CD8-positive, alpha-beta memory T cell (primary cell): ENCODE measurements at regions not wholly inside any gene's neighbourhood (a gene's known extent, or its start where the extent isn't known, plus 50 kb on each side); places are given as distances from the start of the nearest gene placed in this dataset.

ENCODE experiments used
- CTCF ChIA-PET: fragments of 350-600 bp; sonication (Branson Sonifier 250); formaldehyde crosslinking; loops from one replicate; lab custom pipeline; 2021; ENCODE audit warnings: antibody characterized with exemption; lab: Charles Lee
- POLR2A ChIA-PET: fragments of 350-600 bp; sonication (Branson Sonifier 250); formaldehyde crosslinking; loops from one replicate; lab custom pipeline; 2021; ENCODE audit warnings: antibody characterized with exemption; lab: Charles Lee
- DNase-seq, 5 donors: peaks; one replicate each; pipeline versions ENCODE4 v3.0.0 to v3.0.0-alpha.2; 2020 to 2022; ENCODE audit warnings: mixed read lengths in 1 of 5
- H3K27ac ChIP-seq: one replicate; pipeline ENCODE4 v1.7.0; 2013; ENCODE audit warnings: low read depth, mild to moderate bottlenecking, low read length, moderate library complexity
- H3K27me3 ChIP-seq: 2 replicates; pipeline ENCODE4 v1.7.0; 2013; ENCODE audit warnings: low read length, mild to moderate bottlenecking; ENCODE audit not compliant: insufficient read depth, poor library complexity, severe bottlenecking
- H3K36me3 ChIP-seq: 2 replicates; pipeline ENCODE4 v1.7.0; 2013; ENCODE audit warnings: mild to moderate bottlenecking, low read length, moderate library complexity; ENCODE audit not compliant: insufficient read depth
- H3K4me1 ChIP-seq: 2 replicates; pipeline ENCODE4 v1.7.0; 2013; ENCODE audit warnings: mild to moderate bottlenecking, low read length, moderate library complexity; ENCODE audit not compliant: insufficient read depth
- H3K4me3 ChIP-seq: 2 replicates; pipeline ENCODE4 v1.7.0; 2013; ENCODE audit warnings: mild to moderate bottlenecking, low read length
- H3K9me3 ChIP-seq: 2 replicates; pipeline ENCODE4 v1.7.0; 2013; ENCODE audit warnings: mild to moderate bottlenecking, low read length
- H3K27ac Mint-ChIP-seq, 8 donors: one replicate each; pipeline ENCODE4 v1.8.0; 2020 to 2021; ENCODE audit warnings: mixed read lengths in 8 of 8, mild to moderate bottlenecking in 6 of 8, inconsistent platforms in 3 of 8, moderate library complexity in 3 of 8
- H3K27me3 Mint-ChIP-seq, 2 donors: one replicate each; pipeline ENCODE4 v1.8.0; 2020 to 2021; ENCODE audit warnings: mixed read lengths in 2 of 2, mild to moderate bottlenecking in 1 of 2, moderate library complexity in 1 of 2
- H3K36me3 Mint-ChIP-seq, 3 donors: one replicate each; pipeline ENCODE4 v1.8.0; 2020 to 2021; ENCODE audit warnings: mixed read lengths in 3 of 3, inconsistent platforms in 1 of 3, mild to moderate bottlenecking in 1 of 3
- H3K4me1 Mint-ChIP-seq, 3 donors: one replicate each; pipeline ENCODE4 v1.8.0; 2020 to 2021; ENCODE audit warnings: mixed read lengths in 3 of 3, inconsistent platforms in 1 of 3, mild to moderate bottlenecking in 1 of 3
- H3K4me3 Mint-ChIP-seq, 7 donors: one replicate each; pipeline ENCODE4 v1.8.0; 2020 to 2021; ENCODE audit warnings: mixed read lengths in 7 of 7, mild to moderate bottlenecking in 6 of 7, moderate library complexity in 4 of 7, inconsistent platforms in 2 of 7
- H3K9me3 Mint-ChIP-seq, 5 donors: one replicate each; pipeline ENCODE4 v1.8.0; 2020 to 2022; ENCODE audit warnings: mixed read lengths in 5 of 5, mild to moderate bottlenecking in 3 of 5, moderate library complexity in 2 of 5, inconsistent platforms in 1 of 5

GRCh38 chr6:14031516-14031915 is 86.1 kb upstream of the CD83 start:
- H3K27me3 Mint-ChIP-seq: peaks cover 10 to 67% of the 10 kb centered on the region in 2 donors
- Histone ChIP-seq H3K36me3 (no peaks in the 10 kb centered on the region), H3K4me3 (no peak overlapping the region), H3K4me1 (no peaks in the 10 kb centered on the region), H3K27me3 (no peaks in the 10 kb centered on the region), H3K9me3 (no peaks in the 10 kb centered on the region), H3K27ac (no peak overlapping the region)
- no peaks in the 10 kb centered on the region for H3K36me3 Mint-ChIP-seq
- H3K27ac Mint-ChIP-seq: no peak overlapping the region
- H3K9me3 Mint-ChIP-seq: peaks cover 0 to 2% (median 0%) of the 10 kb centered on the region in 5 donors
- DNase-seq: no peak
- no peak overlapping the region for H3K4me3 Mint-ChIP-seq
- POLR2A ChIA-PET: no interaction called here
- no peaks in the 10 kb centered on the region for H3K4me1 Mint-ChIP-seq
- CTCF ChIA-PET: interaction anchor here (1.0 kb wide), 1 partner anchor 10 kb away, joined by 4 read pairs; no protein-coding TSS in a partner anchor

GRCh38 chr6:14035071-14035847 is 82.3 kb upstream of the CD83 start:
- Histone ChIP-seq H3K4me3 (no peak overlapping the region), H3K4me1 (no peaks in the 10 kb centered on the region), H3K36me3 (no peaks in the 10 kb centered on the region), H3K27me3 (no peaks in the 10 kb centered on the region), H3K27ac (no peak overlapping the region), H3K9me3 (no peaks in the 10 kb centered on the region)
- Mint-ChIP-seq H3K36me3 (no peaks in the 10 kb centered on the region), H3K9me3 (peaks cover 0 to 2% (median 0%) of the 10 kb centered on the region in 5 donors), H3K4me1 (no peaks in the 10 kb centered on the region), H3K27ac (no peak overlapping the region), H3K4me3 (no peak overlapping the region), H3K27me3 (peaks cover 6 to 46% of the 10 kb centered on the region in 2 donors)
- ChIA-PET POLR2A (no interaction called here), CTCF (interaction anchor here (0.9 to 1.8 kb wide), 3 partner anchors 9 to 32 kb away, joined by 3 to 5 read pairs (median 5); no protein-coding TSS in a partner anchor)
- DNase-seq: no peak

DNA sequence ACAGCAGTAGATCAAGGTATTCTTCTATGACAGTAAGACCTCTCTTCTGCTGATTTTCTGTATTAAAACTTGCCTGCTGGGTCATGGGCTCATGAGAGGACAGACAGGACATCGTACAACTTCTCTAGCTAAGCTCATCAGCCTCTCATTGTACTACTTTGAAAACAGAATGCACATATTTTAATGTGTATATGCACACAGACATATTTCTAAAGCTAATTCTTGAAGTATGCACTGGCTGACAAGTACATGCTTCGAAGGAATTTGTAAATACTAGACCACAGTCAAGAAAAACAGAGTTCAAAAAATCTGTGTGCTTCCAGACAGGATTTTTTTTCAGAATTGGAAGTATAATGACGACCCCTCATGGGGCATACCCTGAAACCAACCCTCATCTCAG is 81.7 kb upstream of the CD83 start:
- POLR2A ChIA-PET: no interaction called here
- DNase-seq: no peak
- H3K27ac ChIP-seq: no peak overlapping the region
- Mint-ChIP-seq H3K4me3 (no peak overlapping the region), H3K4me1 (no peaks in the 10 kb centered on the region), H3K27me3 (peaks cover 6 to 44% of the 10 kb centered on the region in 2 donors), H3K36me3 (no peaks in the 10 kb centered on the region), H3K27ac (no peak overlapping the region), H3K9me3 (peaks cover 0 to 2% (median 0%) of the 10 kb centered on the region in 5 donors)
- no peaks in the 10 kb centered on the region for H3K9me3 ChIP-seq
- H3K27me3 ChIP-seq: no peaks in the 10 kb centered on the region
- CTCF ChIA-PET: interaction anchor here (0.9 to 1.8 kb wide), 2 partner anchors 10 to 31 kb away, joined by 5 read pairs; no protein-coding TSS in a partner anchor
- H3K36me3 ChIP-seq: no peaks in the 10 kb centered on the region
- no peak overlapping the region for H3K4me3 ChIP-seq
- no peaks in the 10 kb centered on the region for H3K4me1 ChIP-seq

GRCh38 chr6:14036911-14037310 is 80.7 kb upstream of the CD83 start:
- Mint-ChIP-seq H3K27ac (no peak overlapping the region), H3K36me3 (no peaks in the 10 kb centered on the region), H3K27me3 (peaks cover 10 to 51% of the 10 kb centered on the region in 2 donors), H3K4me1 (no peaks in the 10 kb centered on the region), H3K4me3 (no peak overlapping the region), H3K9me3 (peaks cover 0 to 2% (median 0%) of the 10 kb centered on the region in 5 donors)
- Histone ChIP-seq H3K4me1 (no peaks in the 10 kb centered on the region), H3K36me3 (no peaks in the 10 kb centered on the region), H3K4me3 (no peak overlapping the region), H3K27me3 (no peaks in the 10 kb centered on the region), H3K9me3 (no peaks in the 10 kb centered on the region), H3K27ac (no peak overlapping the region)
- ChIA-PET CTCF (interaction anchor here (0.9 to 2.2 kb wide), 3 partner anchors 10 to 29 kb away, joined by 3 to 12 read pairs (median 3); no protein-coding TSS in a partner anchor), POLR2A (no interaction called here)
- DNase-seq: no peak

DNA sequence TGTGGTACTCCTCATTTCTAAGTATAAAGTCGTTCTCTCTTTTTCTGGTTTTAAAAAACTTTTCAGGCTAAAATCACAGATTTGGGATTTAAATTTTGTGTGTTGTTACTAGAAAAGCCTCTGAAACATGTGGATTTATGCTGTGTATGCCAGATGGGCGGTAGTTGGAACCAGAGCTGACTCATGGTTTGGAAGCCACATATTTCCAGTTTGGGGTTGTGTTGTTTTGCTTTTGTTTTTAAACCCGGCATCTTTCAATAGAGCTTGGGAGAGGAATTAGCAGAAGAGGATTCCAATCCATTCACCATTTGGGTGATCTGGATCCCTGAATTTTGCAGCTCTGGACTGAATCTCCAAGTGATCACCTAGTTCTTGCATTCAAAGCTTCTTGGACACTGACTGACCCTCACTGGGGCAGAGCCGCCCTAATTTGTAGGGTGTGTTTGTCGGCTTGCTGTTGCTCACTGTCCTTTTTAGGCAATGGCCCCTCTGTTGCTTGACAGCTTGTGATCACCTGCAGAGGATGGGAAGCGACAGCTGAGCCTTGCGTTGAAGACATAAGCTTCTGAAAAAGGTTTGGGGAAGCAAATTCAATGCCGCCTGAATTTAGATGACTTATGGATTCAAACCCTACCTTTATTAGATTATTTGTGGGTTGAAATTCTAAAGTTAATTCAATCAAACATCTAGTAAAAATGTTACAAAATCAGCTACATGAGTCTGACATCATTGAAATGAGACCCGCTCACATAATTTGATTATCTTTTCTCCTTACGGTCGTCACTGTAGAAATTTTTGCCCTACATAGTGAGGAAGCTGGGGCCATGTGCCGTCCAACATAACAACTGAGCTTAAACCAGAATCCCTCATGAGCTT is 79.9 kb upstream of the CD83 start:
- CTCF ChIA-PET: interaction anchor here (0.9 to 2.2 kb wide), 4 partner anchors 9 to 29 kb away, joined by 3 to 12 read pairs (median 4); no protein-coding TSS in a partner anchor
- DNase-seq: no peak
- H3K27ac ChIP-seq: no peak overlapping the region
- H3K4me1 ChIP-seq: no peaks in the 10 kb centered on the region
- Mint-ChIP-seq H3K4me1 (no peaks in the 10 kb centered on the region), H3K4me3 (no peak overlapping the region), H3K36me3 (no peaks in the 10 kb centered on the region), H3K27me3 (peaks cover 10 to 58% of the 10 kb centered on the region in 2 donors), H3K9me3 (peaks cover 0 to 2% (median 0%) of the 10 kb centered on the region in 5 donors), H3K27ac (no peak overlapping the region)
- POLR2A ChIA-PET: no interaction called here
- no peaks in the 10 kb centered on the region for H3K9me3 ChIP-seq
- no peaks in the 10 kb centered on the region for H3K27me3 ChIP-seq
- no peaks in the 10 kb centered on the region for H3K36me3 ChIP-seq
- no peak overlapping the region for H3K4me3 ChIP-seq

GRCh38 chr6:14038467-14039437 is 78.8 kb upstream of the CD83 start:
- Histone ChIP-seq H3K27ac (no peak overlapping the region), H3K27me3 (no peaks in the 10 kb centered on the region), H3K4me3 (no peak overlapping the region), H3K9me3 (no peaks in the 10 kb centered on the region), H3K4me1 (no peaks in the 10 kb centered on the region), H3K36me3 (no peaks in the 10 kb centered on the region)
- H3K27ac Mint-ChIP-seq: no peak overlapping the region
- H3K36me3 Mint-ChIP-seq: no peaks in the 10 kb centered on the region
- CTCF ChIA-PET: interaction anchor here (0.8 to 2.2 kb wide), 4 partner anchors 8 to 28 kb away, joined by 3 to 12 read pairs (median 4); no protein-coding TSS in a partner anchor
- DNase-seq: no peak
- H3K9me3 Mint-ChIP-seq: peaks cover 0 to 2% (median 0%) of the 10 kb centered on the region in 5 donors
- H3K4me3 Mint-ChIP-seq: no peak overlapping the region
- H3K27me3 Mint-ChIP-seq: peaks cover 10 to 64% of the 10 kb centered on the region in 2 donors
- POLR2A ChIA-PET: no interaction called here
- no peaks in the 10 kb centered on the region for H3K4me1 Mint-ChIP-seq

GRCh38 chr6:14040042-14040441 is 77.5 kb upstream of the CD83 start:
- H3K36me3 Mint-ChIP-seq: no peaks in the 10 kb centered on the region
- POLR2A ChIA-PET: no interaction called here
- peaks cover 0 to 2% (median 0%) of the 10 kb centered on the region in 5 donors for H3K9me3 Mint-ChIP-seq
- Histone ChIP-seq H3K9me3 (no peaks in the 10 kb centered on the region), H3K27ac (no peak overlapping the region), H3K4me1 (no peaks in the 10 kb centered on the region), H3K4me3 (no peak overlapping the region), H3K27me3 (no peaks in the 10 kb centered on the region), H3K36me3 (no peaks in the 10 kb centered on the region)
- H3K4me3 Mint-ChIP-seq: no peak overlapping the region
- no peak for DNase-seq
- CTCF ChIA-PET: interaction anchor here (0.8 to 2.2 kb wide), 2 partner anchors 14 to 27 kb away, joined by 4 to 5 read pairs; no protein-coding TSS in a partner anchor
- H3K4me1 Mint-ChIP-seq: no peaks in the 10 kb centered on the region
- no peak overlapping the region for H3K27ac Mint-ChIP-seq
- peaks cover 8 to 51% of the 10 kb centered on the region in 2 donors for H3K27me3 Mint-ChIP-seq
